ENCODE measurements at regions not wholly inside any gene's neighbourhood (a gene's known extent, or its start where the extent isn't known, plus 50 kb on each side); places are given as distances from the start of the nearest gene placed in this dataset.
"Not testable (repeated sequence)": the region's sequence is repeated elsewhere in the genome, so short reads cannot be mapped to it uniquely, and the experiment has no call there.

GRCh38 chr7:27431465-27431864, 188.9 kb downstream of the EVX1 start:
- DNase-seq (no peak), ATAC-seq (replicated peaks) (no peak)
- no peaks in the 10 kb centered on the region for H3K9me3 Mint-ChIP-seq
- H3K4me3 Mint-ChIP-seq = no peak overlapping the region
- peaks cover 27 to 61% of the 10 kb centered on the region in 2 donors for H3K27me3 Mint-ChIP-seq
- no peak overlapping the region for H3K27ac Mint-ChIP-seq
- no peaks in the 10 kb centered on the region for H3K36me3 Mint-ChIP-seq (ENCODE audit: insufficient read depth)
- H3K4me1 Mint-ChIP-seq (ENCODE audit: low read depth in 2 of 2) = peaks cover 0 to 3% of the 10 kb centered on the region in 2 donors

- peaks cover 0 to 3% of the 10 kb centered on the region in 2 donors for H3K4me1 Mint-ChIP-seq (ENCODE audit: low read depth in 2 of 2)
- ATAC-seq (replicated peaks) = no peak
- H3K27ac Mint-ChIP-seq = no peak overlapping the region
- H3K4me3 Mint-ChIP-seq = no peak overlapping the region
- no peak for DNase-seq
- H3K27me3 Mint-ChIP-seq = peaks cover 36 to 66% of the 10 kb centered on the region in 2 donors
- no peaks in the 10 kb centered on the region for H3K9me3 Mint-ChIP-seq
- no peaks in the 10 kb centered on the region for H3K36me3 Mint-ChIP-seq (ENCODE audit: insufficient read depth)
These were observed 191.0 kb downstream of the EVX1 start for GRCh38 chr7:27433581-27433980.

GRCh38 chr7:27434756-27435400, 192.3 kb downstream of the EVX1 start:
- H3K36me3 Mint-ChIP-seq (ENCODE audit: insufficient read depth) = no peaks in the 10 kb centered on the region
- no peak overlapping the region for H3K4me3 Mint-ChIP-seq
- peaks cover 48 to 69% of the 10 kb centered on the region in 2 donors for H3K27me3 Mint-ChIP-seq
- no peak for ATAC-seq (replicated peaks)
- peaks cover 0 to 3% of the 10 kb centered on the region in 2 donors for H3K4me1 Mint-ChIP-seq (ENCODE audit: low read depth in 2 of 2)
- no peak for DNase-seq
- no peak overlapping the region for H3K27ac Mint-ChIP-seq
- no peaks in the 10 kb centered on the region for H3K9me3 Mint-ChIP-seq

- ATAC-seq (replicated peaks) = no peak
- H3K27me3 Mint-ChIP-seq = peaks cover 48 to 68% of the 10 kb centered on the region in 2 donors
- H3K4me1 Mint-ChIP-seq (ENCODE audit: low read depth in 2 of 2) = peaks cover 0 to 3% of the 10 kb centered on the region in 2 donors
- H3K4me3 Mint-ChIP-seq = no peak overlapping the region
- H3K9me3 Mint-ChIP-seq = no peaks in the 10 kb centered on the region
- H3K36me3 Mint-ChIP-seq (ENCODE audit: insufficient read depth) = no peaks in the 10 kb centered on the region
- no peak for DNase-seq
- no peak overlapping the region for H3K27ac Mint-ChIP-seq
These were observed 192.9 kb downstream of the EVX1 start for GRCh38 chr7:27435461-27435860.

DNA sequence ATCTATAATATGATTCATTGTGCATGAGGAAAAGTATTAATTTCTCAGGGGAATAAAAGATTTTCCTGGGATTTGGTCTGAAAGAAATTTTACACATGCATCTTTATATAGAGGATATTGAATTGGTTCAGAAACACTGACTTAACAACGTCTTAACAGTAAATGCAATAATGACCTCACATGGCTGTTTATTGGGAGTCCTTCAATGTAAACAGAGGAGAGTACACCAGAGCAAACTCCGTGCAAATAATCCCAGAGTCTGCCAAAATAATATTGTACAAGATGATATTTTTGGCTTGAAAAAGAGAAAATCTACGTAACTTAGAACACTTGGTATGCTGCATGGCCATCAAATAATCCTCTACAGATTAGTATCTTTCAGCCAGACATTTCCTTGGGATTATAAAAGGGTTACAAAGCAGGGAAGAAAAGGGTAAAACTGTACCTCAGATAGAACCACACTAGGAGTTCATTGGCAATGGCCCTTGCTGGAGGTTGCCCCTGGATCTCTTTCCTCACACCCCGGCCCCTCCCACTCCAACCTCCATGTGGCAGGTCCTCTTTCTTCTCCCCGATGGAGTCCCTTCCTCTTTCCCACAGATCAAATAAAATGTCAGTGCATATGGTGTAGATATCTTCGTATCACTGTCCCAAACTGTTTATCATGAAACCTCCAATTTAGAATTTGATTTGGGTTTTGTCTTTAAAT, 196.4 kb downstream of the EVX1 start:
- Mint-ChIP-seq H3K27ac (no peak overlapping the region), H3K4me3 (no peak overlapping the region), H3K4me1 (ENCODE audit: low read depth in 2 of 2) (peaks cover 0 to 3% of the 10 kb centered on the region in 2 donors), H3K36me3 (ENCODE audit: insufficient read depth) (no peaks in the 10 kb centered on the region), H3K27me3 (peaks cover 44 to 54% of the 10 kb centered on the region in 2 donors), H3K9me3 (no peaks in the 10 kb centered on the region)
- no peak for DNase-seq
- ATAC-seq (replicated peaks) = no peak

DNA sequence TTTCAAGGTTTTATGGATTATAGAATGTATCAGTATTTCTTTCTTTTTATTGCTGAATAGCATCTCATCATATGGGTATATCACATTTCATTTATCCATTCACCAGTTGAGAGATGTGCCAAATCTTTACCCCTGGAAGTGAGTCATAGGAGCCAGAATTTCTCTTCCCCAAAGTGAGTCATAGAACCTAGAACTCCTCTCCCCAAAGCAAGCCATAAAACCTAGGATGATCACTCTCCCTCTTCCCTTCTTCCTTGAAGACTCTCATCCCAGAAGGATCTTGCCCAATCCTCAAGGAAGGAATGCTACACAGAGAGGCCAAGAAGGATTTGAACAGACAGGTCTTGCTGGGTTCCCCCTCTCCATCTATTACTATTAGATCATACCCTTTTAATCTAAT, 199.9 kb downstream of the EVX1 start:
- ATAC-seq (replicated peaks) (no peak), DNase-seq (no peak)
- no peak overlapping the region for H3K4me3 Mint-ChIP-seq
- peaks cover 32 to 47% of the 10 kb centered on the region in 2 donors for H3K27me3 Mint-ChIP-seq
- H3K4me1 Mint-ChIP-seq (ENCODE audit: low read depth in 2 of 2) = no peaks in the 10 kb centered on the region
- no peaks in the 10 kb centered on the region for H3K36me3 Mint-ChIP-seq (ENCODE audit: insufficient read depth)
- H3K9me3 Mint-ChIP-seq = no peaks in the 10 kb centered on the region
- no peak overlapping the region for H3K27ac Mint-ChIP-seq

GRCh38 chr7:27449046-27449445, 206.4 kb downstream of the EVX1 start:
- DNase-seq; H3K36me3 Mint-ChIP-seq (ENCODE audit: insufficient read depth); H3K27ac Mint-ChIP-seq; H3K9me3 Mint-ChIP-seq; H3K4me3 Mint-ChIP-seq; ATAC-seq (replicated peaks); H3K4me1 Mint-ChIP-seq (ENCODE audit: low read depth in 2 of 2): not testable (repeated sequence)
- H3K27me3 Mint-ChIP-seq = peaks cover 32% of the 10 kb centered on the region in 2 donors

GRCh38 chr7:27453702-27454405, 208.8 kb downstream of the HIBADH start:
- Mint-ChIP-seq H3K4me1 (ENCODE audit: low read depth in 2 of 2) (no peaks in the 10 kb centered on the region), H3K36me3 (ENCODE audit: insufficient read depth) (no peaks in the 10 kb centered on the region), H3K27me3 (peaks cover 29 to 41% of the 10 kb centered on the region in 2 donors), H3K9me3 (no peaks in the 10 kb centered on the region), H3K4me3 (no peak overlapping the region), H3K27ac (no peak overlapping the region)
- no peak for DNase-seq
- ATAC-seq (replicated peaks) = no peak

DNA sequence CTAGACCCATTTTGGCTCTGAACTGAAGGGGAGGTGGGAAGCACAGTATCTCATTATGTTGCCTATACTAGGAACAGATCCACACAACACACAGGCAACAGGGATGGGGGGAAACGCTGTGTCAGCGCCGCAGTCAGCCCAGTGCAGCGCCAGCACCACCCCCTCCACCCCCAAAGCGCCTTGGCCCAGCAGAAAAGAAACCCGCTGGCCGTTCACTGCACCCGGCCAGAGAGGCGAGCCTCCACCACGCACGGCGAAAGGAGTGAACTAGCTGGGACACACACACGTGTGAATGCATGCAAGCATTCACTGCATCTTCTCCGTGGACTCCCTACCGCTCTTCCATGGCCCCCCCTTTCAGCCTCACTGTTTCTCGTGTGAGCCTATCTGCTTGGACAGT, 205.6 kb downstream of the HIBADH start:
- peaks cover 34 to 49% of the 10 kb centered on the region in 2 donors for H3K27me3 Mint-ChIP-seq
- not testable (repeated sequence) for ATAC-seq (replicated peaks); H3K4me1 Mint-ChIP-seq (ENCODE audit: low read depth in 2 of 2); DNase-seq; H3K4me3 Mint-ChIP-seq; H3K9me3 Mint-ChIP-seq; H3K27ac Mint-ChIP-seq; H3K36me3 Mint-ChIP-seq (ENCODE audit: insufficient read depth)

DNA sequence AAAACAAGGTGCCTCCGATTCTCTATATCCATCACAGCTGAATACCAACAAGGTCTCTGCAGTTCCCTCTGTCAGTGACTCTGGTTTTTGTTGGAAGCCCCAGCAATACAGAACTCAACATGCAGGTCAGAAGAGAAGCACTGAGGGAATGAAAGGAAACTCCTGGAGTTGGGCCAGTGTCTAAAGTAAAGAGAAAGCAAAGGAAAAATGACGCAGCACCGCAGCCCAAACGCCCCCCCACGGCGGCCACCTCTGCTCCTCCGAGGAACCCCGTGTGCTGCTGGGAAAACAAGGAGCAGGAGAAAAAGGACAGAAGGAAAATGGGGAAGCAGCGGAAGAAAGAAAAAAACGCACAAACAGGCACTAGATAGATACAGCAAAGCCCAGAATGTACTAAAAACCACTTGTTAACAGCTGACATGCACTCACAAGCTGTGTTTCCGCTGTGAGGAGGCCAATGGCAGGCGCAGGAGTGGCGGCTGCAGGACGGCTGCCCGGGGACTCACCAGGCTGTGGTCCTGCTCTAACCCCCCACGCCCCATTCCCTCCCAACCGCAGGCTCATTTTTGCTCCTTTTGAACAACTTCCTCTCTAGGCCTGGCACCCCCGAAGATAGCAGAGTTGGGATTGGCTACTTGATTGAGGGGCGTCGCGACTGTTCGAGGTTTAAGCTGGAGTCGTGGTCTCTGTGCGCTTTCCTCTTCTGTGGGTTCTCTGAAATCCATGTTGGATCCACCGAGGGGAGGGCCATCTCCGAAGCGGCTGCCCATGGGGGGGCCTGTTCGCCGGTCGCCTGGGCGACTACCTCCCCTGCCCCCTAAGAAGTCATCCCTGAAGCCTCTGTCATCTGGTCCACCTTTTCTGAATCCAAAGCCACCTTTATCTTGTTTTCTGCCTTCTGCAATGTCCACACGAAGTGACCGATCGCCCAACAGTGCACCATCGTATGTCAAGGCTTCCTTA, 204.8 kb downstream of the HIBADH start:
- not testable (repeated sequence) for H3K36me3 Mint-ChIP-seq (ENCODE audit: insufficient read depth); H3K4me3 Mint-ChIP-seq; DNase-seq; H3K9me3 Mint-ChIP-seq; H3K4me1 Mint-ChIP-seq (ENCODE audit: low read depth in 2 of 2); H3K27ac Mint-ChIP-seq
- ATAC-seq (replicated peaks) = peak; percentile 72
- H3K27me3 Mint-ChIP-seq = peaks cover 36 to 54% of the 10 kb centered on the region in 2 donors

- ATAC-seq (replicated peaks) (no peak), DNase-seq (no peak)
These were observed 203.5 kb downstream of the HIBADH start for GRCh38 chr7:27459021-27459730.

GRCh38 chr7:27459731-27460053, 203.0 kb downstream of the HIBADH start:
- Mint-ChIP-seq H3K27me3 (peaks cover 34 to 40% of the 10 kb centered on the region in 2 donors), H3K4me1 (ENCODE audit: low read depth in 2 of 2) (no peaks in the 10 kb centered on the region), H3K9me3 (no peaks in the 10 kb centered on the region), H3K27ac (no peak overlapping the region), H3K4me3 (no peak overlapping the region), H3K36me3 (ENCODE audit: insufficient read depth) (no peaks in the 10 kb centered on the region)
- DNase-seq (no peak), ATAC-seq (replicated peaks) (no peak)

More at GRCh38 chr7:27459021-27459730, 203.5 kb downstream of the HIBADH start:
- Mint-ChIP-seq H3K4me1 (ENCODE audit: low read depth in 2 of 2) (no peaks in the 10 kb centered on the region), H3K27ac (no peak overlapping the region), H3K36me3 (ENCODE audit: insufficient read depth) (no peaks in the 10 kb centered on the region), H3K4me3 (no peak overlapping the region), H3K27me3 (peaks cover 34 to 42% of the 10 kb centered on the region in 2 donors), H3K9me3 (no peaks in the 10 kb centered on the region)
